GM21381 (cell line): ENCODE measurements at regions not wholly inside any gene's neighbourhood (a gene's known extent, or its start where the extent isn't known, plus 50 kb on each side); places are given as distances from the start of the nearest gene placed in this dataset.
"Not testable (repeated sequence)": the region's sequence is repeated elsewhere in the genome, so short reads cannot be mapped to it uniquely, and the experiment has no call there.

Experiments
- ATAC-seq: cut with Tn5 transposase; IDR thresholded peaks from one replicate; pipeline ENCODE4 v1.9.1; 2021; ENCODE audit warnings: mild to moderate bottlenecking, moderate library complexity; ENCODE audit not compliant: unreplicated experiment

GRCh38 chr5:1596462-1597092 lies 72.8 kb upstream of the LPCAT1 start:
- not testable (repeated sequence) for ATAC-seq

DNA sequence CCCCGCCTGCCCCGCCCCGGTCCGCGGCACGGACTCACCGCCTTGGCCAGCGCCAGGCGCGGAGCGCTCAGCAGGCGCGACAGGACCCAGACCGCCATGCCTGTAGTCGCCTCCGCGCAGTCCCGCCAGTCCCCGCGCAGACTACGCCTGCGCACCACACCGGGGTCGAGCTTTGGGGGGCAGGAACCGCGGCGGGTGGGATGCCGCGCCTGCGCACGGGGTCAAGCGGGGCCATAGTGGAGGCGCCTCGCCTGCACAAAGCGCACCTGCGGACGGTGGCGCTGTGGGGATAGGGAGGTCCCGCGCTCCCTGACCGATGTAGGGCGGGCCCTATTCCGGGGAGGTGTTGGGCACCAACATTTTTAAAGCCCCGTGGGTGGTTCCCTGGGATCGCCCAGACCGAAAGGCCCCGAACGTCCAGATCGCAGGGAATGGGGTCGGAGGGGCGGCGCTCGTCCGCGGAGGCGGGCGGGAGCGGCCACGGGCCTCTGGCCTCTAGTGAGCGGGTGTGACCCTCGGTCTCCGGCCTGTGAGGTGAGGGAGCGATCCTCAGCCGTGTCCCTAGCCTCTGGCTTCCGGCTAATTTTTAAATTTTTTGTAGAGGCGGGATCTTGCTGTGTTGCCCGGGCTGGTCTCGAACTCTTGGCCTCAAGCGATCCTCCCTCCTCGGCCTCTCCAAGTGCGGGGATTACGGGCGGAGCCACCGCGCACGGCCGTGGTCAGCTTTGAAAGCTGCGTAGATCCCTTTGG lies 70.8 kb upstream of the LPCAT1 start:
- peak; percentile 83 for ATAC-seq

GRCh38 chr5:1593903-1594356 lies 70.2 kb upstream of the LPCAT1 start:
- ATAC-seq, result peak; percentile 21

DNA sequence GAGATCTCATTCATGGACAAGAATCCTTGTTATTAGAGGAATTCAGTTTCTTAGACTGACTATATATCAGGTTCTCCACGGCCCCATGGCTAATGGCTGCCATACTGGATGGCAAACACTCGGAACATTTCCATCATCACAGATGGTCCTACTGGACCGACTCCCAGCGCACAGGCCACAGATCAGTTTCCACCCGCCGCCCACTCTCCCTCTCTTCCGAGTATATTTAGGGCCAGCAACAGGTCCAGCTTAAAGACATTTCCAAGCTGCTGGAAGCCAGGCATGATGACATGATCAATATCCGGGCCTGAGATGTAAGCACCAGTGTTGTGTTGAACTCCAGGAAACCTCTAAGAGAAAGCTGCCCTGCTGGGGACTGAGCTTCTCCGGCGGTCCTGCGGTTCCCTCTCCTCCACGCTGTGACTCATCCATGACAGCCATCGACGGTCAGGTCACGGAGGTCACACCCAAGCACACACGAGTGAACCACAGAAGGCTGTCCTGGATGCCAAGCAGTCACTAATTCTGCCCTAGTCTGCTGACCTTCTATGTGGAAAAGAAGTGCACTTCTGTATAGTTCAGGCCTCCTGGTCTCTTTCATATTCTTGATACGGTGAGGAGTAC lies 64.4 kb upstream of the LPCAT1 start:
- not testable (repeated sequence) for ATAC-seq

- not testable (repeated sequence) for ATAC-seq
Measured at GRCh38 chr5:1583081-1583875, 59.5 kb upstream of the LPCAT1 start.

GRCh38 chr5:1579389-1579788 lies 55.6 kb upstream of the LPCAT1 start:
- ATAC-seq, result not testable (repeated sequence)

- ATAC-seq, result not testable (repeated sequence)
Measured at GRCh38 chr5:1576851-1577250, 53.1 kb upstream of the LPCAT1 start.

- not testable (repeated sequence) for ATAC-seq
Measured at GRCh38 chr5:1575991-1576714, 52.4 kb upstream of the LPCAT1 start.

DNA sequence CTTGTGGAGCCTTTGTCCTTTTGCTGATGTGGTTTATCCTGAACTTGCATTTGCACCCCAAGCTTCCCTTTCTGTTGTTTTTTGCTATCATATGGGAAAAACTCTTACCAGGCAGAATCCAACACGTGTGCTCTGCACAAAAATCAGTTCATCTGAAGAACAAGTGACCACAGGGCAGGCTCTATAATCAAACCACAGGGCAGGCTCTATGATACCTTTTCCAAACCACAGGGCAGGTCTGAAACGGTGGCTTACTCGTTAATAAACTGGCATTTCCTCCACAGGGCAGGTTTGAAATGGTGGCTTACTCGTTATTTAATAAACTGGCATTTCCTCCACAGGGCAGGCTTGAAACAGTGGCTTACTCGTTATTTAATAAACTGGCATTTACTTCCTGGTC lies 51.7 kb upstream of the LPCAT1 start:
- not testable (repeated sequence) for ATAC-seq

DNA sequence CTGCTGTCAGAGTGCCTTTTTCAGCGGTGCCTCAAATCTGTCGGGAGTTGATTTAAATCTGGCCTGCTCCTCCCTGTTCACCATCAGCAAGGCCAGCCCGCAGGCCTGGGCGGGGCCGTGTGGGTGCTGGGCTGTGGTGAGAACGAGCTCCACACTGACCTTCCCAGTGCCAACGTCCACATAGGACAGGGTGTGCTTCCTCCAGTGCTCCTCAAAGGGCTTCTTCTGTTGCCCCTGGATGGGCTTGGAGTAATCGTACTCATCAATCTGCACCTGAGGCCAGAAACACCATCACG lies 50.2 kb upstream of the LPCAT1 start:
- ATAC-seq, result not testable (repeated sequence)

DNA sequence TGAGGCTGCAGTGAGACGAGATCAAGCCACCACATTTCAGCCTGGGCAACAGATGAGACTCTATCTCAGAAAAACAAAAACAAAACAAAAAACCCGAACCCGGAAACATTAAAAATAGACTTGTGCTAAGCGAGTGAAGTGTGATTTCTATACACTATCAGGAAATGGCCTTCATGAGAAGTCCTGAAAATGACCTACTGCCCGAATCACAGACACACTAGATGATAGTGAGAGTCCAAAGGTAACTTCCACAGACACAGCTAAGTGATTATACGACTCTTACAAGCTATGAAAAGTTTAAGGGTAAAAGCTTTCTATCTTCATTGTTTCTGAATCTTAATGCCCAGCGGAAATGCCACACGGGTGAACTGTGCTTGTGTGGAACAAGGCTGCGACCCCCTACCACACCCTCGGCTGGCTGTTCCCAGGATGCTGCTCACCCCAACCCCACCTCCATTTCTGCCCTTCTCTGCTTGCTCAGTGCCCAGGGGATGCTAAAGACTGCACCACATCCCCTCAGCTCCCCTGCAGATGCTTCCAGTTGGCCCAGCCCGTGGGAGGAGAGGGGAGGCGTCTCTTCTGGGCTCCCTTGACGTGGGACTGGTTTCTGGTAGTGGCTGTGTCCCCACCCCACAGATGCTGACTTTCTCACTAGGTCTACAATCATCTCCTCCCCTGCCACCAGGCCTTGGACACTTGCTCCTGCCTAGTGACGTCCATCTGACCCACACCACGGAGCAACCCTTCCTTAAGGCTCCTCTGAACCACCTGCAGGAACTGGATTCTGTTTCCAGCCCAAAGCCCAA lies 49.7 kb upstream of the LPCAT1 start:
- not testable (repeated sequence) for ATAC-seq
